B cell (primary cell): ENCODE measurements at regions not wholly inside any gene's neighbourhood (a gene's known extent, or its start where the extent isn't known, plus 50 kb on each side); places are given as distances from the start of the nearest gene placed in this dataset.

Experiments
- EZH2 ChIP-seq: IDR thresholded peaks from 2 replicates; pipeline ENCODE4 v1.6.1; 2012; ENCODE audit warnings: borderline replicate concordance, low read depth, mild to moderate bottlenecking, moderate library complexity, low read length; ENCODE audit not compliant: insufficient read depth, poor library complexity, severe bottlenecking
- TF ChIP-seq, protein P1 (sequence below): fragments of 200-600 bp; IDR thresholded peaks from one replicate; pipeline ENCODE4 v1.8.0; 2022; ENCODE audit warnings: antibody characterized with exemption, mild to moderate bottlenecking

DNA sequence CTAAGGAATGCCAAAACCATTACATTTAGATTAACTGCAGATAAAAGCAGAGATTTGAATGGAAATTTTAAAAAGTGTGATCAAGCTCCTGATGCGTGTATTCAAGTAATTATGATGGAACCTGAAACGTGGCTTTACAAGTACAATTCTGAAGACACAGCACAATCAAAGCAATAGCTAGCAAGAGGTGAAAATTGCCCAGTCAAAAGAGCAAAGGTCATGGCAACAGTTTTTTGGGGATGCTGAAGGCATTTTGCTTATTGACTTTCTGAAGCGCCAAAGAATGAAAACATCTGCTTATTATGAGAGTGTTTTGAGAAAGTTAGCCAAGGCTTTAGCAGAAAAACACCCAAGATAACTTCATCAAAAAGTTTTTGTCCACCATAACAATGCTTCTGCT is 389.6 kb upstream of the TENM4 start:
- TF ChIP-seq, protein P1, sequence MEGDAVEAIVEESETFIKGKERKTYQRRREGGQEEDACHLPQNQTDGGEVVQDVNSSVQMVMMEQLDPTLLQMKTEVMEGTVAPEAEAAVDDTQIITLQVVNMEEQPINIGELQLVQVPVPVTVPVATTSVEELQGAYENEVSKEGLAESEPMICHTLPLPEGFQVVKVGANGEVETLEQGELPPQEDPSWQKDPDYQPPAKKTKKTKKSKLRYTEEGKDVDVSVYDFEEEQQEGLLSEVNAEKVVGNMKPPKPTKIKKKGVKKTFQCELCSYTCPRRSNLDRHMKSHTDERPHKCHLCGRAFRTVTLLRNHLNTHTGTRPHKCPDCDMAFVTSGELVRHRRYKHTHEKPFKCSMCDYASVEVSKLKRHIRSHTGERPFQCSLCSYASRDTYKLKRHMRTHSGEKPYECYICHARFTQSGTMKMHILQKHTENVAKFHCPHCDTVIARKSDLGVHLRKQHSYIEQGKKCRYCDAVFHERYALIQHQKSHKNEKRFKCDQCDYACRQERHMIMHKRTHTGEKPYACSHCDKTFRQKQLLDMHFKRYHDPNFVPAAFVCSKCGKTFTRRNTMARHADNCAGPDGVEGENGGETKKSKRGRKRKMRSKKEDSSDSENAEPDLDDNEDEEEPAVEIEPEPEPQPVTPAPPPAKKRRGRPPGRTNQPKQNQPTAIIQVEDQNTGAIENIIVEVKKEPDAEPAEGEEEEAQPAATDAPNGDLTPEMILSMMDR = no peak
- no peak for TF ChIP-seq EZH2
